Mesenchymal stem cell (in vitro differentiated cells and primary cell): ENCODE measurements at regions not wholly inside any gene's neighbourhood (a gene's known extent, or its start where the extent isn't known, plus 50 kb on each side); places are given as distances from the start of the nearest gene placed in this dataset.

Source experiments
- DNase-seq: peaks from one replicate; pipeline ENCODE4 v3.0.0-alpha.2; 2013
- H2AFZ ChIP-seq: one replicate; pipeline ENCODE4 v1.6.1; 2013; ENCODE audit warnings: low read depth, mild to moderate bottlenecking, control low read depth, inconsistent platforms, low read length, moderate library complexity
- H2AK5ac ChIP-seq: 2 replicates; pipeline ENCODE4 v1.6.1; 2013; ENCODE audit warnings: low read length, moderate library complexity, mild to moderate bottlenecking, inconsistent platforms; ENCODE audit not compliant: severe bottlenecking
- H2BK120ac ChIP-seq: one replicate; pipeline ENCODE4 v1.6.1; 2013; ENCODE audit warnings: low read depth, mild to moderate bottlenecking, inconsistent platforms, low read length, moderate library complexity
- H2BK12ac ChIP-seq, 2 experiments: one replicate each; pipeline ENCODE4 v1.6.1; 2013; ENCODE audit warnings: inconsistent platforms in 2 of 2, low read length in 2 of 2, mild to moderate bottlenecking in 2 of 2, moderate library complexity in 2 of 2, control low read depth in 1 of 2
- H2BK15ac ChIP-seq: one replicate; pipeline ENCODE4 v1.6.1; 2013; ENCODE audit warnings: mild to moderate bottlenecking, low read depth, inconsistent platforms; ENCODE audit not compliant: poor library complexity, severe bottlenecking
- H2BK5ac ChIP-seq: 2 replicates; pipeline ENCODE4 v1.6.1; 2013; ENCODE audit warnings: low read depth, mild to moderate bottlenecking, low read length, control low read depth, inconsistent platforms; ENCODE audit not compliant: poor library complexity, severe bottlenecking
- H3K14ac ChIP-seq, 2 experiments: one replicate each; pipeline ENCODE4 v1.6.1; 2013; ENCODE audit warnings: inconsistent platforms in 2 of 2, low read length in 2 of 2, control low read depth in 1 of 2, mild to moderate bottlenecking in 1 of 2, moderate library complexity in 1 of 2
- H3K18ac ChIP-seq, 2 experiments: one replicate each; pipeline ENCODE4 v1.6.1; 2013; ENCODE audit warnings: inconsistent platforms in 2 of 2, low read length in 2 of 2, control low read depth in 1 of 2, low read depth in 1 of 2, mild to moderate bottlenecking in 1 of 2
- H3K23ac ChIP-seq, 2 experiments: one replicate each; pipeline ENCODE4 v1.6.1; 2013; ENCODE audit warnings: inconsistent platforms in 2 of 2, low read length in 2 of 2, mild to moderate bottlenecking in 2 of 2, moderate library complexity in 2 of 2, control low read depth in 1 of 2
- H3K27ac ChIP-seq: 2 replicates; pipeline ENCODE4 v1.5.1; 2013; ENCODE audit warnings: mild to moderate bottlenecking, moderate library complexity, low read length, control low read depth, inconsistent platforms; ENCODE audit not compliant: poor library complexity, severe bottlenecking
- H3K27me3 ChIP-seq, 2 experiments: 2 replicates each; pipeline versions ENCODE4 v1.6.1 to v1.7.0; 2013; ENCODE audit warnings: low read length in 2 of 2, mild to moderate bottlenecking in 2 of 2, moderate library complexity in 2 of 2, control low read depth in 1 of 2, inconsistent platforms in 1 of 2; ENCODE audit not compliant: control insufficient read depth in 1 of 2, insufficient read depth in 1 of 2
- H3K36me3 ChIP-seq, 2 experiments: 2 replicates each; pipeline versions ENCODE4 v1.6.1 to v1.7.0; 2013; ENCODE audit warnings: low read length in 2 of 2, control low read depth in 1 of 2, inconsistent platforms in 1 of 2, low read depth in 1 of 2, mild to moderate bottlenecking in 1 of 2; ENCODE audit not compliant: insufficient read depth in 2 of 2, control insufficient read depth in 1 of 2
- H3K4ac ChIP-seq, 2 experiments: one replicate each; pipeline ENCODE4 v1.6.1; 2013; ENCODE audit warnings: inconsistent platforms in 2 of 2, low read length in 2 of 2, mild to moderate bottlenecking in 2 of 2, moderate library complexity in 2 of 2, control low read depth in 1 of 2, low read depth in 1 of 2
- H3K4me1 ChIP-seq: 2 replicates; pipeline ENCODE4 v1.6.1; 2013; ENCODE audit warnings: low read depth, low read length, control low read depth; ENCODE audit not compliant: control insufficient read depth, insufficient read depth
- H3K4me2 ChIP-seq: 2 replicates; pipeline ENCODE4 v1.6.1; 2013; ENCODE audit warnings: low read length, mild to moderate bottlenecking, inconsistent platforms; ENCODE audit not compliant: poor library complexity, severe bottlenecking
- H3K4me3 ChIP-seq, 2 experiments: 2 replicates each; pipeline versions ENCODE4 v1.5.1 to v1.7.0; 2013; ENCODE audit warnings: low read length in 2 of 2, mild to moderate bottlenecking in 2 of 2, control low read depth in 1 of 2, low read depth in 1 of 2; ENCODE audit not compliant: insufficient read depth in 1 of 2
- H3K79me1 ChIP-seq: replicated peaks from 2 replicates; pipeline ENCODE4 v1.6.1; 2013; ENCODE audit warnings: mild to moderate bottlenecking, control low read depth, low read length, inconsistent platforms; ENCODE audit not compliant: poor library complexity, severe bottlenecking
- H3K9ac ChIP-seq: 2 replicates; pipeline ENCODE4 v1.7.0; 2013; ENCODE audit warnings: mild to moderate bottlenecking, low read length, moderate library complexity
- H3K9me3 ChIP-seq: 2 replicates; pipeline ENCODE4 v1.7.0; 2013; ENCODE audit warnings: mild to moderate bottlenecking, low read length; ENCODE audit not compliant: control insufficient read depth
- H4K8ac ChIP-seq: one replicate; pipeline ENCODE4 v1.6.1; 2013; ENCODE audit warnings: inconsistent platforms, mild to moderate bottlenecking, low read length, moderate library complexity
- H4K91ac ChIP-seq: one replicate; pipeline ENCODE4 v1.6.1; 2013; ENCODE audit warnings: mild to moderate bottlenecking, low read length, inconsistent platforms
- WGBS: methylation state at CpG from one replicate; pipeline ENCODE4 v1.1.7; 2013; ENCODE audit warnings: mixed read lengths; 5-methylcytosine and 5-hydroxymethylcytosine counted together

DNA sequence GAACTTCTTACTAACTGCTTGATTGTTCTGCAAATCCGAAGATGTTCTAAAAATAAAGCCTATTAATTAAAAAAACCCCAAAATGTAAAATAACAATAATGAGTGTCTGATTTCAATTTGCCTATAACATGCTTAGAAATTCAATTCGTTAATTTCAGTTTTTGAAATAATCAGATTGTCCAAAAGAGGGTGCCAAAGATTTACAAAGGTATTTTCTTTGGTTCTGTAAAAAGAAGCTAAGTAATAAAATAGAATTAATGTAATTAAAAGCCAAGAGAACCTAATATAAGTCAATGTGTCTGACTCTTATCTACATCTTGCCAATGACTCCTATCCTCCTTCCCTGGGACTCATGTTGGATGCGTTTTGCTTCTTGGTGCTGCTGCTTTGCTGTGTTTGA is 75.0 kb upstream of the CPHXL start:
- H3K9me3 ChIP-seq: no peaks in the 10 kb centered on the region
- no peak overlapping the region for H2AFZ ChIP-seq
- no peak overlapping the region for H2AK5ac ChIP-seq
- WGBS: 70% methylated on average over 1 of the region's 3 CpGs
- H3K4ac ChIP-seq: no peak overlapping the region
- no peaks in the 10 kb centered on the region for H3K4me1 ChIP-seq
- peak; percentile 22 for DNase-seq
- H3K9ac ChIP-seq: no peak overlapping the region
- no peak overlapping the region for H3K18ac ChIP-seq
- no peak overlapping the region for H2BK12ac ChIP-seq
- no peaks in the 10 kb centered on the region for H3K79me1 ChIP-seq
- no peak overlapping the region for H2BK5ac ChIP-seq
- no peak overlapping the region for H3K14ac ChIP-seq
- no peak overlapping the region for H3K4me2 ChIP-seq
- no peak overlapping the region for H3K23ac ChIP-seq
- H3K4me3 ChIP-seq: no peak overlapping the region
- H4K91ac ChIP-seq: no peak overlapping the region
- no peak overlapping the region for H3K27ac ChIP-seq
- H3K27me3 ChIP-seq: no peaks in the 10 kb centered on the region
- no peak overlapping the region for H2BK120ac ChIP-seq
- no peak overlapping the region for H2BK15ac ChIP-seq
- H3K36me3 ChIP-seq: no peaks in the 10 kb centered on the region
- no peak overlapping the region for H4K8ac ChIP-seq

GRCh38 chr16:75803753-75804152 is 77.5 kb upstream of the CPHXL start:
- no peaks in the 10 kb centered on the region for H3K79me1 ChIP-seq
- no peaks in the 10 kb centered on the region for H3K27me3 ChIP-seq
- no peak overlapping the region for H3K4ac ChIP-seq
- no peak overlapping the region for H3K27ac ChIP-seq
- H2BK12ac ChIP-seq: no peak overlapping the region
- no peak overlapping the region for H3K23ac ChIP-seq
- no CpG with 5 or more reads among the region's 1 CpG for WGBS
- no peaks in the 10 kb centered on the region for H3K4me1 ChIP-seq
- H3K18ac ChIP-seq: no peak overlapping the region
- H3K9ac ChIP-seq: no peak overlapping the region
- no peaks in the 10 kb centered on the region for H3K9me3 ChIP-seq
- H3K14ac ChIP-seq: no peak overlapping the region
- DNase-seq: no peak
- H4K8ac ChIP-seq: no peak overlapping the region
- H4K91ac ChIP-seq: no peak overlapping the region
- no peak overlapping the region for H2BK15ac ChIP-seq
- H3K4me3 ChIP-seq: no peak overlapping the region
- no peaks in the 10 kb centered on the region for H3K36me3 ChIP-seq
- no peak overlapping the region for H2AK5ac ChIP-seq
- no peak overlapping the region for H3K4me2 ChIP-seq
- H2AFZ ChIP-seq: no peak overlapping the region
- no peak overlapping the region for H2BK120ac ChIP-seq
- no peak overlapping the region for H2BK5ac ChIP-seq

DNA sequence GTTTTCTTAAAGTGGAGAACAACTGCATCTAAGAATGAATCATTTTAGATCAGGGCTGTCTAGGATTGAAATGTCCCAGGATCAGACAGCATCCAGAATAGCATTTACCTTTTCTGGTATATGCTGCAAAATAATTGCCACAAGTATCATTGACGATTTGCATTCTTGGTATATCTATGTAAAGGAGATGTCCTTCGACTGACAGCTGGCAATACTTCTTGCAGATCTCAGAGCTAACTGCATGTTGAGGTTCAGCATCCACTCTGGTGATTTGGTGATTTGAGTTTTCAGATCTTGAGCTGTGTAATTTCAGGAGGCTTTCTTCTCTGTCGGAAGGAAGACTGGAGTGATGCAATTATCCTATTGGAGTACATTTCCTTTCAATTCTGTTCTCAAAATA is 78.1 kb upstream of the CPHXL start:
- no peak overlapping the region for H2BK120ac ChIP-seq
- H2AK5ac ChIP-seq: no peak overlapping the region
- H4K8ac ChIP-seq: no peak overlapping the region
- no peak overlapping the region for H3K4me3 ChIP-seq
- 84% methylated on average over 2 of the region's 3 CpGs for WGBS
- H3K4me1 ChIP-seq: no peaks in the 10 kb centered on the region
- H2BK5ac ChIP-seq: no peak overlapping the region
- no peak overlapping the region for H2BK15ac ChIP-seq
- no peak overlapping the region for H3K14ac ChIP-seq
- no peaks in the 10 kb centered on the region for H3K27me3 ChIP-seq
- H2BK12ac ChIP-seq: no peak overlapping the region
- DNase-seq: no peak
- H3K18ac ChIP-seq: no peak overlapping the region
- H4K91ac ChIP-seq: no peak overlapping the region
- H2AFZ ChIP-seq: no peak overlapping the region
- no peak overlapping the region for H3K4ac ChIP-seq
- H3K23ac ChIP-seq: no peak overlapping the region
- H3K9ac ChIP-seq: no peak overlapping the region
- no peaks in the 10 kb centered on the region for H3K79me1 ChIP-seq
- no peaks in the 10 kb centered on the region for H3K9me3 ChIP-seq
- H3K27ac ChIP-seq: no peak overlapping the region
- H3K36me3 ChIP-seq: no peaks in the 10 kb centered on the region
- H3K4me2 ChIP-seq: no peak overlapping the region

DNA sequence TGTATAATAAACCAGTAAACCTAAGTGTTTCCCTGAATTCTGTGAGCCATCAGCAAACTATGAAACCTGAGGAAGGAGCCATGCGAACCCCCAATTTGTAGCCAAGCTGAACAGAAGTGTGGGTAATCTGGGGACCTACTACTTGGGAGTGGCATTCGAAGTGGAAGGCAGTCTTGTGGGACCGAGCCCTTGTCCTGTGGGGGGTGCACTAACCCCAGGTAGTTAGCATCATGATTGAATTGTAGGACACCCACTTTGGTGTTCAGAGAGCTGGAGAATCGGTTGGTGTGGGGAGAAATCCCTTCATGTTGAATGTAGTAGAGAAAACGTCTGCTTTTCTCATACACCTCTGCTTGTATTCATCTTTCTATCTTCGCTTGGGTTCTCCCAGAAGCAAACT is 79.7 kb upstream of the CPHXL start:
- Histone ChIP-seq H3K4ac (no peak overlapping the region), H3K9me3 (no peaks in the 10 kb centered on the region), H3K14ac (no peak overlapping the region), H3K23ac (no peak overlapping the region), H3K4me3 (no peak overlapping the region), H3K27ac (no peak overlapping the region), H4K8ac (no peak overlapping the region), H2BK12ac (no peak overlapping the region), H3K36me3 (no peaks in the 10 kb centered on the region), H2BK15ac (no peak overlapping the region), H3K27me3 (no peaks in the 10 kb centered on the region), H4K91ac (no peak overlapping the region), H2BK120ac (no peak overlapping the region), H2AFZ (no peak overlapping the region), H2AK5ac (no peak overlapping the region), H3K4me1 (no peaks in the 10 kb centered on the region), H2BK5ac (no peak overlapping the region), H3K79me1 (no peaks in the 10 kb centered on the region), H3K9ac (no peak overlapping the region), H3K4me2 (no peak overlapping the region), H3K18ac (no peak overlapping the region)
- 98% methylated on average over 6 of the region's 6 CpGs for WGBS
- DNase-seq: no peak
